Testis (tissue), 2 donors: ENCODE measurements at regions not wholly inside any gene's neighbourhood (a gene's known extent, or its start where the extent isn't known, plus 50 kb on each side); places are given as distances from the start of the nearest gene placed in this dataset.
"Not testable (repeated sequence)": the region's sequence is repeated elsewhere in the genome, so short reads cannot be mapped to it uniquely, and the experiment has no call there.

Source experiments
- DNase-seq: peaks from one replicate; pipeline ENCODE4 v3.0.0-alpha.2; 2019
- H3K27ac ChIP-seq, 2 donors: fragments of 200-600 bp; sonication (generic); one replicate each; pipeline ENCODE4 v1.5.1; 2019
- H3K27me3 ChIP-seq: fragments of 200-600 bp; sonication (generic); one replicate; pipeline ENCODE4 v1.5.1; 2019
- H3K36me3 ChIP-seq: fragments of 200-600 bp; sonication (generic); one replicate; pipeline ENCODE4 v1.5.1; 2017; ENCODE audit warnings: low read depth; ENCODE audit errors: missing control alignments
- H3K4me1 ChIP-seq: fragments of 200-600 bp; sonication (generic); one replicate; pipeline ENCODE4 v1.5.1; 2019
- H3K4me3 ChIP-seq, 2 donors: fragments of 200-600 bp; sonication (generic); one replicate each; pipeline ENCODE4 v1.5.1; 2017 to 2019
- H3K9me3 ChIP-seq: fragments of 200-600 bp; sonication (generic); one replicate; pipeline ENCODE4 v1.5.1; 2017
- CTCF ChIP-seq, 3 experiments: fragments of 450-650 bp in 2 of 3; fragments of 200-600 bp in 1 of 3; sonication (generic) in 1 of 3; IDR thresholded peaks; one replicate each; pipeline ENCODE4 v1.5.1; 2016 to 2019; ENCODE audit warnings: antibody characterized with exemption in 3 of 3, mild to moderate bottlenecking in 2 of 3, moderate library complexity in 1 of 3
- POLR2A ChIP-seq: fragments of 450-650 bp; IDR thresholded peaks from one replicate; pipeline ENCODE4 v1.6.1; 2017; ENCODE audit warnings: antibody characterized with exemption, mild to moderate bottlenecking, moderate library complexity
- WGBS, 2 donors: methylation state at CpG; one replicate each; pipeline ENCODE4 v1.1.5; 2018; 5-methylcytosine and 5-hydroxymethylcytosine counted together
- intact Hi-C: fragments of 100-400 bp; cut with DNase I; formaldehyde crosslinking; loops from one replicate; pipeline ENCODE4 v1.15.1; 2023; ENCODE audit warnings: low total_unique reads

GRCh38 chr4:91653067-91653466, 650.7 kb upstream of the GRID2 start:
- H3K36me3 ChIP-seq: no peaks in the 10 kb centered on the region
- H3K9me3 ChIP-seq: no peaks in the 10 kb centered on the region
- DNase-seq: no peak
- intact Hi-C loops: no loop called here
- H3K4me1 ChIP-seq: no peaks in the 10 kb centered on the region
- no peak overlapping the region for H3K27ac ChIP-seq
- no peaks in the 10 kb centered on the region for H3K27me3 ChIP-seq
- no peak overlapping the region for H3K4me3 ChIP-seq
- WGBS, 2 donors: 70 to 75% methylated on average over 1 of the region's 1 CpG
- no peak for TF ChIP-seq POLR2A
- no peak for TF ChIP-seq CTCF (IDR thresholded peaks at IDR 0.05)

- H3K27me3 ChIP-seq: no peaks in the 10 kb centered on the region
- H3K27ac ChIP-seq: no peak overlapping the region
- intact Hi-C loops: no loop called here
- no peak overlapping the region for H3K4me3 ChIP-seq
- no peaks in the 10 kb centered on the region for H3K4me1 ChIP-seq
- TF ChIP-seq CTCF (IDR thresholded peaks at IDR 0.05) (no peak), POLR2A (no peak)
- no peak for DNase-seq
- no peaks in the 10 kb centered on the region for H3K36me3 ChIP-seq
- H3K9me3 ChIP-seq: no peaks in the 10 kb centered on the region
These were observed 622.7 kb upstream of the GRID2 start for GRCh38 chr4:91681091-91681490.

- Histone ChIP-seq H3K36me3 (no peaks in the 10 kb centered on the region), H3K9me3 (no peaks in the 10 kb centered on the region), H3K4me3 (no peak overlapping the region), H3K4me1 (no peaks in the 10 kb centered on the region), H3K27ac (no peak overlapping the region), H3K27me3 (no peaks in the 10 kb centered on the region)
- intact Hi-C loops: no loop called here
- WGBS, 2 donors: 65 to 75% methylated on average over 1 of the region's 1 CpG
- TF ChIP-seq POLR2A (no peak), CTCF (IDR thresholded peaks at IDR 0.05) (no peak)
- no peak for DNase-seq
These were observed 622.2 kb upstream of the GRID2 start for GRCh38 chr4:91681544-91681943.

GRCh38 chr4:91684955-91685354, 618.8 kb upstream of the GRID2 start:
- H3K4me1 ChIP-seq: no peaks in the 10 kb centered on the region
- H3K36me3 ChIP-seq: no peaks in the 10 kb centered on the region
- DNase-seq: no peak
- H3K9me3 ChIP-seq: no peaks in the 10 kb centered on the region
- no peaks in the 10 kb centered on the region for H3K27me3 ChIP-seq
- 68 to 74% methylated on average over 1 of the region's 1 CpG for WGBS, 2 donors
- no peak for TF ChIP-seq POLR2A
- no peak for TF ChIP-seq CTCF (IDR thresholded peaks at IDR 0.05)
- H3K4me3 ChIP-seq: no peak overlapping the region
- H3K27ac ChIP-seq: no peak overlapping the region
- intact Hi-C loops: no loop called here

- intact Hi-C loops: no loop called here
- no peak overlapping the region for H3K27ac ChIP-seq
- H3K4me3 ChIP-seq: no peak overlapping the region
- no peaks in the 10 kb centered on the region for H3K36me3 ChIP-seq
- TF ChIP-seq CTCF (IDR thresholded peaks at IDR 0.05) (no peak), POLR2A (no peak)
- no peaks in the 10 kb centered on the region for H3K4me1 ChIP-seq
- no peak for DNase-seq
- H3K9me3 ChIP-seq: no peaks in the 10 kb centered on the region
- no peaks in the 10 kb centered on the region for H3K27me3 ChIP-seq
These were observed 615.4 kb upstream of the GRID2 start for GRCh38 chr4:91688413-91688812.

- H3K9me3 ChIP-seq, H3K36me3 ChIP-seq, DNase-seq, H3K27ac ChIP-seq, intact Hi-C loops, H3K4me3 ChIP-seq, H3K4me1 ChIP-seq, H3K27me3 ChIP-seq: not testable (repeated sequence)
- 66 to 75% methylated on average over 4 of the region's 4 CpGs for WGBS, 2 donors
These were observed 604.1 kb upstream of the GRID2 start for GRCh38 chr4:91699691-91700090.
